H54 (cell line): ENCODE measurements at regions not wholly inside any gene's neighbourhood (a gene's known extent, or its start where the extent isn't known, plus 50 kb on each side); places are given as distances from the start of the nearest gene placed in this dataset.

Experiments
- DNase-seq: peaks from one replicate; pipeline ENCODE4 v3.0.0; 2011; ENCODE audit warnings: low spot score, mixed read lengths; ENCODE audit not compliant: insufficient read length
- FAIRE-seq: peaks from 3 replicates; lab custom pipeline; 2011; peaks lifted over from hg19 to GRCh38; lab: Jason Lieb, UNC
- POLR2A ChIP-seq: IDR thresholded peaks from 2 replicates; pipeline ENCODE4 v1.6.1; 2011; ENCODE audit warnings: low read depth, mild to moderate bottlenecking, low read length

DNA sequence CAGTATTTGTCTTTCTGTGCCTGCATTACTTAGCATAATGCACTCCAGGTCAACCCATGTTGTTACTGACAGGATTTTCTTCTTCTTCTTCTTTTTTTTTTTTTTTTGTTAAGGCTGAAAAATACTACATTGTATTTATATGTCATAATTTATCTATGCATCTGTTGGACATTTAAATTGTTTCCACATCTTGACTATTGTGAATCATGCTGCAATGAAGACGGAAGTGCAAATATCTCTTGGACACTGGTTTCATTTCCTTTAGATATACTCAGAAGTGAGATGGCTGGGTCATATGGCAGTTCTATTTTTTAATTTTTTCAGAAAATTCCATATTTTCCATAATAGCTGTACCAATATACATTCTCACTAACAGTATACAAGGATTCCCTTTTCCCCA lies 272.7 kb upstream of the PMFBP1 start:
- FAIRE-seq, result no peak
- DNase-seq, result no peak
- TF ChIP-seq POLR2A, result no peak

DNA sequence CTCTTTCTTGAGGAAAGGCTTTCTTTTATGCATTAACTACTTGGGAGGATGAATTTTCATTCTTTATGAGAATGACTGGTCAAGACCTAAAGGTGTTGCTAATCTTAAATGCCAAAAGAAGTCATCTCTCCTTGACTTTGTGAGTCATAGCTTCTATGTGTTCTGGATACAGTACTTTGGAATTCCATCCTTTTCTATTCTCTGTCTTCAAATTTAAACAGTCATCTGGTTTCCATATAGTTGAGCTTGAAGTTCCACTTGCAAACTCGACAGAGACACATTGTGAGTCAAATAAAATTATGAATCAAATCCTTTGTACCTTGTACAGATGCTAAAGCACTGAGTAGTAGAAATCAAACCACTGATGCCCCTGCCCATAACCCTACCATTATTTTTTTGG lies 271.9 kb upstream of the PMFBP1 start:
- TF ChIP-seq POLR2A, result no peak
- FAIRE-seq, result no peak

DNA sequence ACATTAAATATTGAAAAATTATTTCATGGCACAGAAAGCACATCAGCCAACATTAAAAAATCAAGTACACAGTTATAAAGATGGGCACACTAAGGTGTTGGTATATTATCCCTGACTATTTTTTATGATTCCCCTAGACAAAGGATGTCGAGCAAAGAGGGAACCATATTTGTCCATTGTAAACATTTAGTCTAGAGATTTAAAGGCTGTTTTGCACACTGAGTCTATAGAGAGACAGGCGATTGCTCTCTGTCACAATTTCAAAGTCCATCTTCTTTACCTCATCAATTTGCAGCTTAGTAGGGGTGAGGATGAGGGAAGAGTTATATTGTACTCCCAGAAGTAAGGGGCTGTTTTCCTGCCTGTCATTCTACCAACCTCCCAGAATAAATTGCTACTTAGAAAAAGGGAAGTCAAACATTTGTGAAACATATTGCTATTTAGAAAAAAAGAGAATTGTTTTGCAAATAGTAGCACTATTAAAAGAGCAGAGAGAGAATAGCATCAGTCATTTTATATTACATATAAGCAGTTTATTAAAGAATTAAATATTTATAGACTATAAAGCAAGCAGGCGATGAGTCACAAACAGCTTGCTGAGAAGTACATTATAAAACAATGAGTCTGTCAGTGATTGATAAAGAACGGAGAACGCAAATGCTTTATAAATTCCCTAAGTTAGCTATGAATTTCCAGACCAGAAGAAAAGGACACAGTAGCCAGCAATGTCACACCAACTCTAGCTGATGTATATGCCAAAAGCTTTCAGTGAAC lies 270.6 kb upstream of the PMFBP1 start:
- FAIRE-seq (no peak), DNase-seq (no peak)
- TF ChIP-seq POLR2A, result no peak

More for the DNA sequence above, 271.9 kb upstream of the PMFBP1 start:
- no peak for DNase-seq

DNA sequence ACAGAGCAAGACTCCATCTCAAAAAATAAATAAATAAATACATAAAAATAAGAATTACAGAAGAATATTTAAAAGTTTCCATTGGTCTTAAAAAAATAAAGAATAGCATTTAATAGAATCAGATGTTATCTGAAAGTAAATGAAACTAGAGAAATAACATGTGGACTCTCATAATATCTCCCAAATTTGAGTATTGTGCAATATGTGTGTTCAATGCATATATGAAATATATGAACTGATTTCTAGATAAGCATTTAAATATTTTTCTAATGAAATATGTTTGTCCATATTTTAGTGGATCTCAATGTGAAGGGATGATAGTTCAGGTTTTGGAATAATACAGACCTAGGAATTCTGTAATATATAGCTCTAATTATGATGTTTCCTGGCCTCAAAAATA lies 265.9 kb upstream of the PMFBP1 start:
- no peak for FAIRE-seq

DNA sequence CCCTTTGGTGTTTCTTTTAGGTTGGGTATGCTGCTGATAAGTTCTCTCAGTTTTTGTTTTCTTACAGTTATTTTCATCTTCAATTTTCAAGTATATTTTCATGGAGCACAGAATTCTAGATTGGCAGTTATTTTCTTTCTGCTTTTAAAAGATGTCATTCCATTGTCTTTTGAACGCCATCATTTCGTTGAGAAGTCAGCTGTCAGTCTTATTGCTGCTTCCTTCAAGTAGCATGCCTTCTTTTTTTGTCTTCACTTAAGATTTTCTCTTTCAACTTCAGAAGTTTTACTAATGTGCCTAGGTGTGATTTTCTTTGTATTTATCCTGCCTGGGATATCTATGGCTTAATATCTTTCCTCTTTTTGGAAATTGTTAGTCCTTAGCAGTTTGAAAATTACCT lies 262.2 kb upstream of the PMFBP1 start:
- FAIRE-seq, result no peak
- DNase-seq, result no peak

More for the DNA sequence above, 265.9 kb upstream of the PMFBP1 start:
- TF ChIP-seq POLR2A, result no peak
- no peak for DNase-seq

DNA sequence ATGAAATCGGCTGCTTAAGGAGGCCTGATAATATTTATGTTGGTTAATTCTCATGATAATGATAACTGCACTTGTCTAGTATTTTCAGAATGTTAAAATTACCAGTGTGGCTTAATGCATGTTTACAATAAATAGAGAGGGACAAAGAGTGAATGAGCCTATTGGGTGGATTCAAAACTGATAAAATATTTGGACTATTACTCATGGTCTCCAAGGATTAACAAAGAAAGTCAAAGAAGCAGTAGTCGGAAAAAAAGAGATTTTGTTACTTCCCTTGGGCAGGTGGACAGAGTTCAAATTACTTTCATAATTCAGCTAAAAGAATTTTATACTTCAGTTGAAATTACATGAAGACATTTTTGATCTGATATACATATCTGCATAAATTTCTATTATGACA lies 258.2 kb upstream of the PMFBP1 start:
- no peak for FAIRE-seq
- TF ChIP-seq POLR2A, result no peak
- no peak for DNase-seq

More for the DNA sequence above, 262.2 kb upstream of the PMFBP1 start:
- TF ChIP-seq POLR2A, result no peak

DNA sequence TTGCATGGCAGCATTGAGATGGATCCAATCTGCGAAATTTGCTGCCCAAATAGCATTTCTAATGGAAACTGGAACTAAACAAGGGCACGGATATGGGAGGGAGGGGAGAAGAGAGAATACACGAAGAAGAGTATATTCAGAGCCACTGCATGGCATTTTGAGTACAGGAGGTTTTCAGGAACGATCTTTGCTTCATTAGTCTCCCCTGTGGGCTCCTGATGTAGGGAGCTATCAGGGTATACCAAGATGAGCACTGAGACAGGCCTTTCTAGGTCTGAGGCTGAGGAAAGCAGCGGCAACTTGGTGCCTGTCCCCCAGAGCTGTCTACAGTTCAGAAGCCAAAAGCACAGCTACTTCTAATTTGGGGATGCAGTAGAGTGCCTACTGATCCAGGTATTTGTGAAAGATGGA lies 257.7 kb upstream of the PMFBP1 start:
- DNase-seq, result no peak
- TF ChIP-seq POLR2A, result no peak
- no peak for FAIRE-seq

DNA sequence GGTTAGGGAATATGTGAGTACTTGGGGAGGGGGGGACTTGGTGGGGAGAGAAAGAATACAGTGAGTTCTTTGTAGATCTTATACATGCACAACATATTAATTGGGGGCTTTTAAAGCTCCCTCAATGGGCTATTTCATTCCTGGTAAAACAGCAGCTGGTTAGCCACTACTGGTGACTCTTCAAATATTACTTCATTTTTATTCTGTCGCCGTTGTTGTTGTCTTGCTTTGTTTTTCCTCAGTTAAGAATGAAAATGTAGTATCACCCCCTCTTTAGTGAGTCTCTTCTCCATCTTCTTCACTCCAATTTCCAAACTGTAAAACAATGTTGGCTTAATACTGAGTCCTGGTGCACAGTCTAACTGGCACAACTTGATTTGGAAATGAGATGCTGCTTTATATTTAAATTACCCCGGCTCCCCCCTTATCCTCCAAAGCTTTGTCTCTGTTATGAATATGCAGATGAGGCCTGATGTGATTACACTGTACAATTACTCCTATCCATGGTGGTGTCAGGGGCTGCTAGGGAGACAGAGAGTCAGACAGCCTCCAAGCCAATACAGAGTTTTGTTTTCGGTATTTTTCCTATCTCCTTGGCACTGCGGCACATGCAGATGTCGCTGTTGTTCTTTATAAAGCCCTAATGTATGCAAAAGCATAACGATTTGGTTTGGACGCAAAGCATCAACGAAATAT lies 256.9 kb upstream of the PMFBP1 start:
- no peak for DNase-seq
- no peak for FAIRE-seq
- TF ChIP-seq POLR2A, result no peak

DNA sequence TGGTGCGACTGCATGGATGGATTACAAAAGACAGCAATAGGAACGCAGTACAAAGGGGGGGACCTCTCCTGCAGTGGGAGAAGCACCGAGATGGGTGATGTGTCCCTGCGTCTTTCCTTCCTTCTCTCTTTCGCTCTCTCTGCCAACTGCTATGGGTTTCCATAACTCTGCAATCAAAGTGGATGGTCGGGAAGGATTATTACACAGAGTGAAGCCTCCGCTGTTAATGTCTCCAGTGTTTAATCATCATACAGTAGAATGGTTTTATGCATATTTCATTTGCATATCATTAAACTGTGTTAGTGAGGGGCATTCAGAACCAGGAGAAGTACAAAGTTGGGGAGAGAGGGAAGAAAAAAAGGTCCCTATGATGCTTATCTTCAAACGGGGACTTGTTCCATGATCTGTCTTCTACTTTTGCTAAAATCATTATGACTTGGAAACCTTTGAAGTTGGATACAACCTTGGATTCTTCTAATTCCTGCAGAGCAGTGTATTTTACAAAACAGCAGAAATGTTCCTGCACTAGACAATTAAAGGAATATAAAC lies 255.9 kb upstream of the PMFBP1 start:
- DNase-seq, result no peak
- FAIRE-seq, result no peak
- no peak for TF ChIP-seq POLR2A

DNA sequence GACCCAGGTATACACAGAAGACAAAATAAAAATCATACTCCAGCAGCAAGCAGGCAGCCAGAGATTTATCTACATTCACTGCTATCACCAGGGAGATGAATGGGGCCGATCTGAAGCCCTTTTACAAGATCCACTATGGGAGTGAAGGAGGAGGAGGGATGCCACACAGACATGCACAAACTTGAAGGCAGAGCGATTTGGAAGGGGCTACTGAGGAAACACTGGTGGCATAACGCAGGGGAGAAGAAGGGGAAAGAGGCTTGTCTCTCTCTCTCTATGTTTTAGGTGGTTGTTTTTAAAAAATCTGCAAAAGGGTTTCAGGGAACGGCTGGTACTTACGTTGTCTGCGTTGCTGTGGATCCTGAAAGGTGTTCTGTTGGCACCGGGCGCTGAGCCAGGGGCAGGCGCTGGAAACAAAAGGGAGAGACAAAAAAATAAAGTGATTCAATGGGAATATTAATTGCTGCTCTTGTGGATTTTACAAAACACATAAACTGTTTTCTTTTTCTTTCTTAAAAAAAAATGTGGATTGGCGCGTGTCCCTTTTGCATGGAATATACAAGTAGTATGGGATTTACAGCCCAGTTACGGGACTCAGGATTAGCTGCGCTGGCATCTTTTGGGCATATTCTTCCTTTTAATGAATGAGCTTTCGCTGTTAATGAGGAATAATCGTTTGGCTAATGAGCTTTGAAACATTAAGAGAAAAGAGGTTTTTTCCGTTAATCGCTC lies 255.3 kb upstream of the PMFBP1 start:
- DNase-seq (no peak), FAIRE-seq (no peak)
- TF ChIP-seq POLR2A, result no peak

DNA sequence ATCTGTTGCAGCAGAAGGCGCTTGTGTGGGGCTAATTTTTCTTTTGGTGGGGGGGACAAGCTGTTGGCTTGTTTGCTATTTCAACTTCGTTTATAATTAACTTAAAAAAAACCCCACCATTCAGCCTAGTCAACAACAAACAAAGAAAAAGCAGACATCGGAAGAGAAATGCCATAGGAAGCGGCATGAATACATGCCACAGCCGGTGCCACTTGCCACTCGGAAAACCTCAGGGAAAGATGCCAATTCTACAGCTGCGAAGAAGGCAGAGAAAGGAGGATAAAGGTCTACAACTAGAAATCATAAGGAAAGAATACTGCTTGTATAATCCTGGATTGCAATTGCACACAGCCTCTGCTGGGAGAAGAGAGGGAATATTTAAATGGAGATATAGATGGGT lies 254.4 kb upstream of the PMFBP1 start:
- FAIRE-seq, result no peak
- TF ChIP-seq POLR2A, result no peak
- no peak for DNase-seq

DNA sequence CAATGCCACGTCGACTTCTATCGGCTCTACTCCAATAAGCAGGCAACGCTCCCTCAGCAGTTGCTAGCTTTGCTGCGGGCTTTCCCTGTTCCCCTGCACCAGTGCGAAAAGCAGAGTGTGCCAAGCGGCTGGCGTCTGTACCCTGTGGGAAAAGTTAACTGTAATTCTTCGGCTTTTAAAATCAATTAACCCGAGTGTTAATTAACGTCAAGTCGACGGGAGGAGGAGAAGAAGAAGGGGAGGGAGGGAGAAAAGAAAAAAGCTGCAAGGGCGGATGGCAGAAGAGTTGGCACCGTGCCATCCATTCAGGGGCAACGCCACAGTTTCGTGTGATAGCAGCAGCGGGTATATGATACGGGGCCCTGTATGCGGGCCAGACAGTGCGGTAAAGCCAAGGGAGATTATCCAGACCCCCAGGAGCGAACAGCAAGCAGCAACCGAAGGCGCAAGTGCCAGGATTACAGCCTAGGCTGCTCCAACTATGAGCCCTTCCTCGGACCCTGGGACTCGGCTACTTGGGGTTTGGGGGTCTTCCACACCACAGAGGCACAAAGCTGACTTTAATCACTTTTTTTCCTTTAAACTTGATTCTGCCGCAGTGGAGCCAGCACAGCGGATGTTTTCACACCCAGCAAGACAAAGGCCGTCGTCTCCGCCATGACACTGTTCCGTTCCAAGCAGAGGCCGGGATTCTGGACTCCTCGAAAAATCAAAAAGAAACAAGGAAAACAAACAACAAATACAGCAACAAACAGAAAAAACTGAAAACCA lies 253.8 kb upstream of the PMFBP1 start:
- no peak for DNase-seq
- no peak for TF ChIP-seq POLR2A
- no peak for FAIRE-seq

DNA sequence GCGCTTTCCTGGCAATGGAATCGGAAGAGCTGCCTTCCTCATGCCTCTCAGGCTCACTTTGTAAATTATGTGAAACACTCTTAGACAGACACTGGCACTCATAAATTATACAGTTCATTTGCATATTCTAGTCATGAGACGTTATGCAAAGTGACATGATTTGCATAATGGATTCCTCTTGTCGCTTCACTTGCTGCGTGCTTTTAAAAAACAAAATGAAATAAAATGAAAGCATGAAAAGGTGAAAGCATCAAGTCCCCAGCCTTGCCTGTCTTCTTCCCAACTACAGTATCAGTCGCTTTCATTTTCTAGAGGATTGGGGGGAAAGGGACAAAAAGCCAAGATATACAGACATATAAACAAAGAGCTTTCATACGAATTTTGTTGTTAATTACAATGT lies 252.8 kb upstream of the PMFBP1 start:
- FAIRE-seq (no peak), DNase-seq (no peak)
- no peak for TF ChIP-seq POLR2A
